Stomach (tissue), 8 donors: ENCODE measurements at regions not wholly inside any gene's neighbourhood (a gene's known extent, or its start where the extent isn't known, plus 50 kb on each side); places are given as distances from the start of the nearest gene placed in this dataset.

Experiments
- DNase-seq, 2 donors: peaks; one replicate each; pipeline versions ENCODE4 v3.0.0 to v3.0.0-alpha.2; 2013 to 2019
- H3K27ac ChIP-seq, 5 donors: fragments of 200-600 bp in 4 of 5; sonication (generic) in 4 of 5; one replicate each; pipeline ENCODE4 v1.5.1; 2013 to 2019; ENCODE audit warnings: mild to moderate bottlenecking in 1 of 5, moderate library complexity in 1 of 5
- H3K27me3 ChIP-seq, 3 donors: fragments of 200-600 bp; sonication (generic); one replicate each; pipeline ENCODE4 v1.5.1; 2017 to 2019; ENCODE audit warnings: mixed run types in 1 of 3
- H3K36me3 ChIP-seq, 4 donors: fragments of 200-600 bp; sonication (generic); 1 replicate in 3 of 4; 2 replicates in 1 of 4; pipeline ENCODE4 v1.5.1; 2016 to 2019
- H3K4me1 ChIP-seq, 4 donors: fragments of 200-600 bp; sonication (generic); one replicate each; pipeline ENCODE4 v1.5.1; 2016 to 2019
- H3K4me3 ChIP-seq, 4 donors: fragments of 200-600 bp; sonication (generic) in 3 of 4; one replicate each; pipeline ENCODE4 v1.5.1; 2016 to 2019; ENCODE audit warnings: mild to moderate bottlenecking in 1 of 4
- H3K9me3 ChIP-seq, 4 donors: fragments of 200-600 bp; sonication (generic); one replicate each; pipeline ENCODE4 v1.5.1; 2016 to 2019
- CTCF ChIP-seq, 7 experiments: fragments of 450-650 bp in 4 of 7; fragments of 200-600 bp in 3 of 7; sonication (generic) in 3 of 7; IDR thresholded peaks; one replicate each; pipeline ENCODE4 v1.5.1; 2016 to 2019; ENCODE audit warnings: antibody characterized with exemption in 7 of 7, control low read depth in 2 of 7, mild to moderate bottlenecking in 1 of 7
- EP300 ChIP-seq: sonication (generic); formaldehyde crosslinking; IDR thresholded peaks from one replicate; pipeline ENCODE4 v1.6.1; 2017; ENCODE audit warnings: antibody characterized with exemption
- POLR2A ChIP-seq, 4 donors: fragments of 450-650 bp; IDR thresholded peaks; one replicate each; pipeline ENCODE4 v1.6.1; 2016; ENCODE audit warnings: antibody characterized with exemption in 4 of 4, control low read depth in 2 of 4, mild to moderate bottlenecking in 1 of 4, moderate library complexity in 1 of 4
- POLR2AphosphoS5 ChIP-seq, 3 donors: sonication (generic); formaldehyde crosslinking; IDR thresholded peaks; one replicate each; pipeline ENCODE4 v1.6.1; 2016; ENCODE audit warnings: antibody characterized with exemption in 3 of 3
- WGBS, 5 donors: extraction: QIAGEN DNeasy Blood & Tissue Kit in 3 of 5; methylation state at CpG; one replicate each; pipeline versions ENCODE4 v1.1.5 to v1.1.7; 2013 to 2018; 5-methylcytosine and 5-hydroxymethylcytosine counted together
- intact Hi-C: fragments of 100-400 bp; cut with DNase I; formaldehyde crosslinking; loops from one replicate; pipeline ENCODE4 v1.15.1; 2023; ENCODE audit warnings: low total_unique reads
- donor health status: healthy with polysubstance abuse.
- donor health status: Bipolar disorder and iron deficiency.
- donor health status: healthy.

GRCh38 chr18:75783566-75784281 lies 356.2 kb upstream of the SMIM21 start:
- Histone ChIP-seq H3K36me3 (no peaks in the 10 kb centered on the region), H3K27me3 (peaks cover 0 to 17% (median 0%) of the 10 kb centered on the region in 3 donors), H3K4me3 (no peak overlapping the region), H3K27ac (no peak overlapping the region), H3K4me1 (no peaks in the 10 kb centered on the region), H3K9me3 (no peaks in the 10 kb centered on the region)
- intact Hi-C loops: no loop called here
- TF ChIP-seq EP300 (no peak), POLR2A (IDR thresholded peaks at IDR 0.05) (no peak), POLR2AphosphoS5 (IDR thresholded peaks at IDR 0.05) (no peak), CTCF (IDR thresholded peaks at IDR 0.05) (no peak)
- no peak for DNase-seq
- 80 to 86% (median 81%) methylated on average over 14 of the region's 14 CpGs for WGBS, 5 donors

- no peak overlapping the region for H3K27ac ChIP-seq
- H3K36me3 ChIP-seq: no peaks in the 10 kb centered on the region
- peaks cover 0 to 22% (median 0%) of the 10 kb centered on the region in 3 donors for H3K27me3 ChIP-seq
- intact Hi-C loops: no loop called here
- no peak for DNase-seq
- no peak for TF ChIP-seq POLR2AphosphoS5 (IDR thresholded peaks at IDR 0.05)
- TF ChIP-seq CTCF (IDR thresholded peaks at IDR 0.05): no peak
- no peak for TF ChIP-seq EP300
- no peak for TF ChIP-seq POLR2A (IDR thresholded peaks at IDR 0.05)
- H3K4me1 ChIP-seq: no peaks in the 10 kb centered on the region
- H3K4me3 ChIP-seq: no peak overlapping the region
- WGBS, 5 donors: 83 to 93% (median 88%) methylated on average over 11 of the region's 11 CpGs
- no peaks in the 10 kb centered on the region for H3K9me3 ChIP-seq
Measured at GRCh38 chr18:75782826-75783225, 355.3 kb upstream of the SMIM21 start.

- H3K36me3 ChIP-seq: no peaks in the 10 kb centered on the region
- intact Hi-C loops: no loop called here
- H3K9me3 ChIP-seq: no peaks in the 10 kb centered on the region
- 71 to 81% (median 78%) methylated on average over 4 of the region's 4 CpGs for WGBS, 5 donors
- DNase-seq: no peak
- H3K27me3 ChIP-seq: peaks cover 0 to 26% (median 0%) of the 10 kb centered on the region in 3 donors
- no peak overlapping the region for H3K27ac ChIP-seq
- H3K4me3 ChIP-seq: no peak overlapping the region
- no peak for TF ChIP-seq CTCF (IDR thresholded peaks at IDR 0.05)
- TF ChIP-seq EP300: no peak
- TF ChIP-seq POLR2AphosphoS5 (IDR thresholded peaks at IDR 0.05): no peak
- no peak for TF ChIP-seq POLR2A (IDR thresholded peaks at IDR 0.05)
- H3K4me1 ChIP-seq: no peaks in the 10 kb centered on the region
Measured at GRCh38 chr18:75782204-75782603, 354.7 kb upstream of the SMIM21 start.

GRCh38 chr18:75779910-75780309 lies 352.4 kb upstream of the SMIM21 start:
- Histone ChIP-seq H3K36me3 (no peaks in the 10 kb centered on the region), H3K27me3 (peaks cover 0 to 26% (median 0%) of the 10 kb centered on the region in 3 donors), H3K27ac (no peak overlapping the region), H3K9me3 (no peaks in the 10 kb centered on the region), H3K4me3 (no peak overlapping the region), H3K4me1 (no peaks in the 10 kb centered on the region)
- WGBS, 5 donors: 62 to 78% (median 74%) methylated on average over 3 of the region's 3 CpGs
- no peak for DNase-seq
- no peak for TF ChIP-seq POLR2A (IDR thresholded peaks at IDR 0.05)
- no peak for TF ChIP-seq CTCF (IDR thresholded peaks at IDR 0.05)
- TF ChIP-seq EP300: no peak
- no peak for TF ChIP-seq POLR2AphosphoS5 (IDR thresholded peaks at IDR 0.05)
- intact Hi-C loops: no loop called here
